Astrocyte (in vitro differentiated cells and primary cell): ENCODE measurements at regions not wholly inside any gene's neighbourhood (a gene's known extent, or its start where the extent isn't known, plus 50 kb on each side); places are given as distances from the start of the nearest gene placed in this dataset.

ENCODE experiments used
- DNase-seq: peaks from one replicate; pipeline ENCODE4 v3.0.0-alpha.2; 2010; ENCODE audit warnings: low read depth
- FAIRE-seq: peaks from 2 replicates; lab custom pipeline; 2011; peaks lifted over from hg19 to GRCh38; lab: Jason Lieb, UNC
- H2AFZ ChIP-seq: 2 replicates; pipeline ENCODE4 v1.6.0; 2012; ENCODE audit warnings: low read depth, low read length, inconsistent platforms
- H3K27ac ChIP-seq: 2 replicates; pipeline ENCODE4 v1.5.1; 2011; ENCODE audit warnings: low read depth, low read length, inconsistent platforms
- H3K27me3 ChIP-seq: 2 replicates; pipeline ENCODE4 v1.6.0; 2011; ENCODE audit warnings: low read length, inconsistent platforms; ENCODE audit not compliant: insufficient read depth
- H3K36me3 ChIP-seq: 2 replicates; pipeline ENCODE4 v1.5.1; 2011; ENCODE audit warnings: low read length, inconsistent platforms; ENCODE audit not compliant: insufficient read depth
- H3K4me1 ChIP-seq: 2 replicates; pipeline ENCODE4 v1.5.1; 2011; ENCODE audit warnings: low read length, inconsistent platforms; ENCODE audit not compliant: insufficient read depth
- H3K4me2 ChIP-seq: 2 replicates; pipeline ENCODE4 v1.6.0; 2012; ENCODE audit warnings: low read length, inconsistent platforms
- H3K4me3 ChIP-seq: 2 replicates; pipeline ENCODE4 v1.5.1; 2011; ENCODE audit warnings: low read depth, mild to moderate bottlenecking, low read length, inconsistent platforms; ENCODE audit not compliant: insufficient read depth
- H3K79me2 ChIP-seq: 2 replicates; pipeline ENCODE4 v1.6.0; 2012; ENCODE audit warnings: mild to moderate bottlenecking, low read length, inconsistent platforms; ENCODE audit not compliant: insufficient read depth
- H3K9ac ChIP-seq: 2 replicates; pipeline ENCODE4 v1.6.0; 2012; ENCODE audit warnings: mild to moderate bottlenecking, low read length, inconsistent platforms
- H3K9me3 ChIP-seq: 2 replicates; pipeline ENCODE4 v1.5.1; 2012; ENCODE audit warnings: low read depth, mild to moderate bottlenecking, low read length, inconsistent platforms; ENCODE audit not compliant: insufficient read depth
- H4K20me1 ChIP-seq: 2 replicates; pipeline ENCODE4 v1.6.0; 2012; ENCODE audit warnings: low read length, inconsistent platforms; ENCODE audit not compliant: insufficient read depth
- H3K27ac Mint-ChIP-seq: one replicate; pipeline ENCODE4 v1.8.0; 2021; ENCODE audit warnings: mild to moderate bottlenecking, mixed read lengths; ENCODE audit not compliant: unreplicated experiment
- H3K27me3 Mint-ChIP-seq: one replicate; pipeline ENCODE4 v1.8.0; 2021; ENCODE audit warnings: low read depth, mixed read lengths; ENCODE audit not compliant: unreplicated experiment
- H3K36me3 Mint-ChIP-seq: one replicate; pipeline ENCODE4 v1.8.0; 2021; ENCODE audit warnings: low read depth, mixed read lengths; ENCODE audit not compliant: unreplicated experiment
- H3K4me1 Mint-ChIP-seq: one replicate; pipeline ENCODE4 v1.8.0; 2021; ENCODE audit warnings: low read depth, mixed read lengths; ENCODE audit not compliant: unreplicated experiment
- H3K4me3 Mint-ChIP-seq: one replicate; pipeline ENCODE4 v1.8.0; 2021; ENCODE audit warnings: mild to moderate bottlenecking, moderate library complexity, mixed read lengths; ENCODE audit not compliant: unreplicated experiment
- H3K9me3 Mint-ChIP-seq: one replicate; pipeline ENCODE4 v1.8.0; 2021; ENCODE audit warnings: mild to moderate bottlenecking, mixed read lengths; ENCODE audit not compliant: unreplicated experiment
- CTCF ChIP-seq: IDR thresholded peaks from 2 replicates; pipeline ENCODE4 v1.5.1; 2011; ENCODE audit warnings: low read depth, mild to moderate bottlenecking, inconsistent platforms, low read length, moderate library complexity; ENCODE audit not compliant: insufficient read depth
- EZH2 ChIP-seq: IDR thresholded peaks from 2 replicates; pipeline ENCODE4 v1.6.1; 2012; ENCODE audit warnings: mild to moderate bottlenecking, low read length, inconsistent platforms; ENCODE audit not compliant: insufficient read depth

GRCh38 chr12:20050221-20050620, 318.1 kb upstream of the PDE3A start:
- H3K36me3 Mint-ChIP-seq = no peaks in the 10 kb centered on the region
- Histone ChIP-seq H3K9me3 (no peaks in the 10 kb centered on the region), H3K27ac (no peak overlapping the region), H3K27me3 (no peaks in the 10 kb centered on the region), H4K20me1 (no peaks in the 10 kb centered on the region), H3K9ac (no peak overlapping the region), H3K36me3 (no peaks in the 10 kb centered on the region), H3K4me2 (no peak overlapping the region), H3K4me3 (no peak overlapping the region), H2AFZ (no peak overlapping the region), H3K79me2 (no peaks in the 10 kb centered on the region), H3K4me1 (no peaks in the 10 kb centered on the region)
- TF ChIP-seq CTCF (no peak), EZH2 (no peak)
- H3K9me3 Mint-ChIP-seq = no peaks in the 10 kb centered on the region
- DNase-seq (peak; percentile 35), FAIRE-seq (no peak)
- no peak overlapping the region for H3K27ac Mint-ChIP-seq
- H3K4me1 Mint-ChIP-seq = no peaks in the 10 kb centered on the region
- no peak overlapping the region for H3K4me3 Mint-ChIP-seq
- no peaks in the 10 kb centered on the region for H3K27me3 Mint-ChIP-seq

- H3K4me1 Mint-ChIP-seq = no peaks in the 10 kb centered on the region
- Histone ChIP-seq H3K9ac (no peak overlapping the region), H3K4me1 (no peaks in the 10 kb centered on the region), H4K20me1 (no peaks in the 10 kb centered on the region), H3K79me2 (no peaks in the 10 kb centered on the region), H2AFZ (no peak overlapping the region), H3K9me3 (no peaks in the 10 kb centered on the region), H3K4me3 (no peak overlapping the region), H3K27me3 (no peaks in the 10 kb centered on the region), H3K4me2 (no peak overlapping the region), H3K27ac (no peak overlapping the region), H3K36me3 (no peaks in the 10 kb centered on the region)
- no peak for TF ChIP-seq CTCF
- no peak for TF ChIP-seq EZH2
- FAIRE-seq (no peak), DNase-seq (no peak)
- H3K4me3 Mint-ChIP-seq = no peak overlapping the region
- no peaks in the 10 kb centered on the region for H3K27me3 Mint-ChIP-seq
- no peaks in the 10 kb centered on the region for H3K36me3 Mint-ChIP-seq
- H3K9me3 Mint-ChIP-seq = no peaks in the 10 kb centered on the region
- H3K27ac Mint-ChIP-seq = no peak overlapping the region
These were observed 314.6 kb upstream of the PDE3A start for GRCh38 chr12:20053782-20054181.

- Histone ChIP-seq H3K4me1 (no peaks in the 10 kb centered on the region), H3K27ac (no peak overlapping the region), H4K20me1 (no peaks in the 10 kb centered on the region), H3K27me3 (no peaks in the 10 kb centered on the region), H3K9ac (no peak overlapping the region), H2AFZ (no peak overlapping the region), H3K4me2 (no peak overlapping the region), H3K79me2 (no peaks in the 10 kb centered on the region), H3K36me3 (no peaks in the 10 kb centered on the region), H3K4me3 (no peak overlapping the region), H3K9me3 (no peaks in the 10 kb centered on the region)
- FAIRE-seq (no peak), DNase-seq (no peak)
- TF ChIP-seq EZH2 = no peak
- TF ChIP-seq CTCF = no peak
- no peak overlapping the region for H3K27ac Mint-ChIP-seq
- no peak overlapping the region for H3K4me3 Mint-ChIP-seq
- no peaks in the 10 kb centered on the region for H3K9me3 Mint-ChIP-seq
- no peaks in the 10 kb centered on the region for H3K4me1 Mint-ChIP-seq
- no peaks in the 10 kb centered on the region for H3K36me3 Mint-ChIP-seq
- no peaks in the 10 kb centered on the region for H3K27me3 Mint-ChIP-seq
These were observed 312.5 kb upstream of the PDE3A start for GRCh38 chr12:20055856-20056255.
